ENCODE measurements at regions not wholly inside any gene's neighbourhood (a gene's known extent, or its start where the extent isn't known, plus 50 kb on each side); places are given as distances from the start of the nearest gene placed in this dataset.

DNA sequence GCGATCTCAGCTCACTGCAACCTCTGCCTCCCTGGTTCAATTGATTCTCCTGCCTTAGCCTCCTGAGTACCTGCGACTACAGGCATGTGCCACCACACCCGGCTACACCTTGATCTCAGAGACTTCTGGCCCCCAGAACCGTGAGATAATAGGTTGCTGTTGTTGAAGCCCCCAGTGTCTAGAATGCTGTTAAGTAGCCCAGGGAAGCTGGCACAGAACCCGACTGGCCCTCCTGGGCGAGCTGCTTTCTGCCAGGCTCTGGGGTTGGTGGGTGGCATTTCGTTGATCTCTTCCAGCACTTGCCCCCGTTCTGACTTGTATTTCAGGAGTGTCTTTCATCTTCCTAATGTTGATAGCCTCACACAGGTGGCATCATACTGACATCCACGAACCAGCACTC is 807.1 kb downstream of the CDH9 start:
- DNase-seq, result no peak
- no peak overlapping the region for H3K9ac ChIP-seq (ENCODE audit: extremely low read depth, low read length, poor library complexity, severe bottlenecking)
- H3K4me1 ChIP-seq (ENCODE audit: control insufficient read depth, insufficient read depth, low read length), result no peaks in the 10 kb centered on the region
- Mint-ChIP-seq H3K27ac (no peak overlapping the region), H3K4me1 (no peaks in the 10 kb centered on the region), H3K36me3 (ENCODE audit: low read depth) (no peaks in the 10 kb centered on the region), H3K9me3 (peaks cover 55% of the 10 kb centered on the region), H3K27me3 (ENCODE audit: insufficient read depth) (peaks cover 5% of the 10 kb centered on the region), H3K4me3 (no peak overlapping the region)
- WGBS, 2 experiments (ENCODE audit: insufficient coverage in 1 of 2, insufficient read length in 1 of 2), result 88 to 96% methylated on average over 6 to 9 of the region's 9 CpGs
- no peak overlapping the region for H3K27ac ChIP-seq (ENCODE audit: low read depth, low read length)
- H3K27me3 ChIP-seq (ENCODE audit: control insufficient read depth, insufficient read depth, low read length, poor library complexity, severe bottlenecking), result no peaks in the 10 kb centered on the region
- no peaks in the 10 kb centered on the region for H3K36me3 ChIP-seq (ENCODE audit: control insufficient read depth, insufficient read depth, low read length)
- H3K4me3 ChIP-seq (ENCODE audit: low read length), result no peak overlapping the region
- TF ChIP-seq, protein P1, sequence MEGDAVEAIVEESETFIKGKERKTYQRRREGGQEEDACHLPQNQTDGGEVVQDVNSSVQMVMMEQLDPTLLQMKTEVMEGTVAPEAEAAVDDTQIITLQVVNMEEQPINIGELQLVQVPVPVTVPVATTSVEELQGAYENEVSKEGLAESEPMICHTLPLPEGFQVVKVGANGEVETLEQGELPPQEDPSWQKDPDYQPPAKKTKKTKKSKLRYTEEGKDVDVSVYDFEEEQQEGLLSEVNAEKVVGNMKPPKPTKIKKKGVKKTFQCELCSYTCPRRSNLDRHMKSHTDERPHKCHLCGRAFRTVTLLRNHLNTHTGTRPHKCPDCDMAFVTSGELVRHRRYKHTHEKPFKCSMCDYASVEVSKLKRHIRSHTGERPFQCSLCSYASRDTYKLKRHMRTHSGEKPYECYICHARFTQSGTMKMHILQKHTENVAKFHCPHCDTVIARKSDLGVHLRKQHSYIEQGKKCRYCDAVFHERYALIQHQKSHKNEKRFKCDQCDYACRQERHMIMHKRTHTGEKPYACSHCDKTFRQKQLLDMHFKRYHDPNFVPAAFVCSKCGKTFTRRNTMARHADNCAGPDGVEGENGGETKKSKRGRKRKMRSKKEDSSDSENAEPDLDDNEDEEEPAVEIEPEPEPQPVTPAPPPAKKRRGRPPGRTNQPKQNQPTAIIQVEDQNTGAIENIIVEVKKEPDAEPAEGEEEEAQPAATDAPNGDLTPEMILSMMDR (conservative IDR thresholded peaks at IDR 0.05), result no peak
- no peaks in the 10 kb centered on the region for H3K9me3 ChIP-seq (ENCODE audit: control insufficient read depth, low read length)

DNA sequence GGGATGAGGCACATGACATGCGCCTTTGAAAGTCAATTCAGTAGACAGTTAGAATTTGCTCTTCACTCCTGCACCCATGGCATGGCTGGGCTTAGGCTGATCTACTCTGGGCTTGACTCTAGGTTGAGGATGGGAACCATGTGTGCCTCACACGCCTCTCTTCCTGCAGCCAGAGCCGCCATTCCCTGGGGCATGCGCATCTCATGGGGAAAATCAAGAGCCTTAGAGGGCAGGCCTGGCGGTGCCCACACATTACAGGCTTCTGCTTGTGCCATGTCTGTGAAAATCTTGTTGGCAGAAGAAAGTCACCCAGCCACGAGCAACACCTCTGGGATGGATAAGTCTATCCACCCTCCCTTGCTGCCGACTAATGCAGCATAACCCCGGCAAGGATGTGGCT is 808.5 kb downstream of the CDH9 start:
- no peak for DNase-seq
- H3K36me3 Mint-ChIP-seq (ENCODE audit: low read depth), result peaks cover 3% of the 10 kb centered on the region
- Histone ChIP-seq H3K9ac (ENCODE audit: extremely low read depth, low read length, poor library complexity, severe bottlenecking) (no peak overlapping the region), H3K4me3 (ENCODE audit: low read length) (no peak overlapping the region), H3K36me3 (ENCODE audit: control insufficient read depth, insufficient read depth, low read length) (no peaks in the 10 kb centered on the region), H3K9me3 (ENCODE audit: control insufficient read depth, low read length) (no peaks in the 10 kb centered on the region), H3K27me3 (ENCODE audit: control insufficient read depth, insufficient read depth, low read length, poor library complexity, severe bottlenecking) (no peaks in the 10 kb centered on the region), H3K27ac (ENCODE audit: low read depth, low read length) (no peak overlapping the region), H3K4me1 (ENCODE audit: control insufficient read depth, insufficient read depth, low read length) (no peaks in the 10 kb centered on the region)
- no peak overlapping the region for H3K27ac Mint-ChIP-seq
- TF ChIP-seq, protein P1 (conservative IDR thresholded peaks at IDR 0.05), result no peak
- peaks cover 9% of the 10 kb centered on the region for H3K27me3 Mint-ChIP-seq (ENCODE audit: insufficient read depth)
- WGBS, 2 experiments (ENCODE audit: insufficient coverage in 1 of 2, insufficient read length in 1 of 2), result 94 to 100% methylated on average over 6 to 8 of the region's 8 CpGs
- no peaks in the 10 kb centered on the region for H3K4me1 Mint-ChIP-seq
- no peak overlapping the region for H3K4me3 Mint-ChIP-seq
- H3K9me3 Mint-ChIP-seq, result peaks cover 66% of the 10 kb centered on the region

DNA sequence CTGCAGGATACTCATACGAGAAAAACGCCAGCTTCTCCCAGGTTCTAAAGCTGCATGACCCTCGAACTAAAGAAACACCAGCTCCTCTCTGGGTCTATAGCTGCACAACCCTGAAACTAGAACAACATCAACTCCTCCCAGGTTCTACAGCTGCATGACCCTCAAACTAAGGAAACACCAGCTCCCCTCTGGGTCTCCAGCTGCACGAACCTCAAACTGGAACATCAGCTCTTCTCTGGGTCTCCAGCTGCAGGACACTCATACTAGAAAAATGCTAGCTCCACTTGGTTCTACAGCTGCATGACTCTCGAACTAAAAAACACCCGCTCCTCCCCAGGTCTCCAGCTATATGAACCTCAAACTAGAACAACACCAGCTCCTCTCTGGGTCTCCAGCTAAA is 811.1 kb downstream of the CDH9 start:
- no peak overlapping the region for H3K27ac ChIP-seq (ENCODE audit: low read depth, low read length)
- no peak overlapping the region for H3K4me3 ChIP-seq (ENCODE audit: low read length)
- no peaks in the 10 kb centered on the region for H3K9me3 ChIP-seq (ENCODE audit: control insufficient read depth, low read length)
- H3K36me3 Mint-ChIP-seq (ENCODE audit: low read depth), result peaks cover 3% of the 10 kb centered on the region
- DNase-seq, result no peak
- peaks cover 70% of the 10 kb centered on the region for H3K9me3 Mint-ChIP-seq
- no peak overlapping the region for H3K27ac Mint-ChIP-seq
- H3K27me3 Mint-ChIP-seq (ENCODE audit: insufficient read depth), result peaks cover 9% of the 10 kb centered on the region
- H3K27me3 ChIP-seq (ENCODE audit: control insufficient read depth, insufficient read depth, low read length, poor library complexity, severe bottlenecking), result no peaks in the 10 kb centered on the region
- H3K9ac ChIP-seq (ENCODE audit: extremely low read depth, low read length, poor library complexity, severe bottlenecking), result no peak overlapping the region
- WGBS, 2 experiments (ENCODE audit: insufficient coverage in 1 of 2, insufficient read length in 1 of 2), result 82 to 96% methylated on average over 4 to 6 of the region's 6 CpGs
- H3K4me3 Mint-ChIP-seq, result no peak overlapping the region
- no peaks in the 10 kb centered on the region for H3K4me1 ChIP-seq (ENCODE audit: control insufficient read depth, insufficient read depth, low read length)
- TF ChIP-seq, protein P1 (conservative IDR thresholded peaks at IDR 0.05), result no peak
- H3K4me1 Mint-ChIP-seq, result no peaks in the 10 kb centered on the region
- H3K36me3 ChIP-seq (ENCODE audit: control insufficient read depth, insufficient read depth, low read length), result no peaks in the 10 kb centered on the region

Data from endodermal cell (in vitro differentiated cells).